Left lung (tissue), 4 donors: ENCODE measurements at regions not wholly inside any gene's neighbourhood (a gene's known extent, or its start where the extent isn't known, plus 50 kb on each side); places are given as distances from the start of the nearest gene placed in this dataset.

Experiments used
- ATAC-seq: fragments of 200-7000 bp; cut with Tn5 transposase; one replicate; pipeline ENCODE4 v1.9.1; 2020; ENCODE audit warnings: moderate library complexity
- DNase-seq, 4 donors: peaks; one replicate each; pipeline ENCODE4 v3.0.0-alpha.2; 2013 to 2020
- H3K27ac ChIP-seq, 2 donors: fragments of 200-600 bp; sonication (generic) in 1 of 2; one replicate each; pipeline versions ENCODE4 v1.5.0 to v1.8.0; 2020 to 2021
- H3K27me3 ChIP-seq, 2 donors: fragments of 200-600 bp; sonication (generic) in 1 of 2; one replicate each; pipeline versions ENCODE4 v1.5.0 to v1.8.0; 2020 to 2021
- H3K36me3 ChIP-seq, 2 donors: fragments of 200-600 bp; sonication (generic) in 1 of 2; one replicate each; pipeline versions ENCODE4 v1.5.0 to v1.8.0; 2020 to 2021
- H3K4me1 ChIP-seq, 2 donors: fragments of 200-600 bp; one replicate each; pipeline ENCODE4 v1.8.0; 2021
- H3K4me3 ChIP-seq, 2 donors: fragments of 200-600 bp; sonication (generic) in 1 of 2; one replicate each; pipeline versions ENCODE4 v1.5.0 to v1.8.0; 2020 to 2021; ENCODE audit warnings: mild to moderate bottlenecking in 1 of 2
- H3K9me3 ChIP-seq, 2 donors: fragments of 200-600 bp; sonication (generic) in 1 of 2; one replicate each; pipeline versions ENCODE4 v1.5.0 to v1.8.0; 2020 to 2021
- CTCF ChIP-seq, 2 donors: fragments of 200-600 bp; sonication (generic) in 1 of 2; IDR thresholded peaks; one replicate each; pipeline versions ENCODE4 v1.5.0 to v1.8.0; 2021; ENCODE audit warnings: antibody characterized with exemption in 2 of 2
- intact Hi-C, 2 donors: fragments of 100-400 bp; cut with DNase I; formaldehyde crosslinking; loops; one replicate each; pipeline versions ENCODE4 v1.11.2 to v1.14.2; 2022
- donor health status: DM: no; HTN: yes; CAD: no.
- donor health status: DM: no; HTN: no; CAD: no.

DNA sequence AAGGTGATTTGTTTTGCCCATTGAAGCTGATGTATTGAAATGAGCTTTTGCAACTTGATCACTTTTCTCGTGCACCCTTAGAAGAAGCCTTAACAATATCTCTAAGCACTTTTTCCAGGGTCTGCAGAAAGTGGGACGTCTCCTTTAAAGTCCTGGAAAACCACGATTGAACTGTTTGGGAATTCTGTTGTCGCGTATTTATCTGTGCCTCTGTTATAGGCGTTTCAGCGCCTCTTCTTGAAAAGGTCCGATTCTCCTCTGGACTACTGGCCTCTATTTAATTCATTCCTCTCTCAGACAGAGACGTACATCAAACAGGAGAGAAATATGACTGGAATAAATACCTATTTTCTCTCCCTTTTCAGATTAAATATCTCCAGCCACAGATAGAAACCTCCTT is 262.4 kb upstream of the PSMD7 start:
- ATAC-seq: no peak
- intact Hi-C loops: no loop called here
- DNase-seq: no peak

DNA sequence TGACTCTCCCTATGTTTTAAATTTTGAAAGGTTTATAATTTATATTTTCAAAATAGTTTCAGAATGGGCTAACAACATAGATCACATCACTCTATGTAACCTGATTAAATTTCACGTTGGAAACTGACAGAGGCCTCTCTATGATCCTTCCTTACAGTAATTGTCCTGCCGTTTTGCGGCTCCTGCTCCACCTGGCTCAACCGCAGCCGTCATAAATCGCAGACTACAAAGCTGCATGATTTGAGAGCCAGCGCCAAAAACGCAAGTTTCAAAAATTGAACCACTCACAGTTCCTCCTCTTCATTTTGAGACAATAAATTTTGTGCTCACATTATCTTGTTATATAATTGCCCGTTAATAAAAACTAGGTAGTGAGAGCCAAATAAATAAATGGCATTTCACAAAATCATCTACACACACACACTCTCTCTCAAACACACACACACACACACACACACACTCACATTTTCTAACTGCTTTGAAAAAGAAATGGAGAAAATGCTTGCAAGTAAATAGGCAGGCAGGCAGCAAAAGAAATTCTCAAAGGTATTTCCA is 263.1 kb upstream of the PSMD7 start:
- DNase-seq: no peak
- Histone ChIP-seq H3K27me3 (no peaks in the 10 kb centered on the region), H3K9me3 (no peaks in the 10 kb centered on the region), H3K4me1 (no peaks in the 10 kb centered on the region), H3K4me3 (no peak overlapping the region), H3K36me3 (no peaks in the 10 kb centered on the region), H3K27ac (no peak overlapping the region)
- TF ChIP-seq CTCF (IDR thresholded peaks at IDR 0.05): no peak
- no peak for ATAC-seq
- intact Hi-C loops: no loop called here

More for the DNA sequence above, 262.4 kb upstream of the PSMD7 start:
- Histone ChIP-seq H3K36me3 (no peaks in the 10 kb centered on the region), H3K4me1 (no peaks in the 10 kb centered on the region), H3K9me3 (no peaks in the 10 kb centered on the region), H3K27me3 (no peaks in the 10 kb centered on the region), H3K27ac (no peak overlapping the region), H3K4me3 (no peak overlapping the region)
- no peak for TF ChIP-seq CTCF (IDR thresholded peaks at IDR 0.05)

DNA sequence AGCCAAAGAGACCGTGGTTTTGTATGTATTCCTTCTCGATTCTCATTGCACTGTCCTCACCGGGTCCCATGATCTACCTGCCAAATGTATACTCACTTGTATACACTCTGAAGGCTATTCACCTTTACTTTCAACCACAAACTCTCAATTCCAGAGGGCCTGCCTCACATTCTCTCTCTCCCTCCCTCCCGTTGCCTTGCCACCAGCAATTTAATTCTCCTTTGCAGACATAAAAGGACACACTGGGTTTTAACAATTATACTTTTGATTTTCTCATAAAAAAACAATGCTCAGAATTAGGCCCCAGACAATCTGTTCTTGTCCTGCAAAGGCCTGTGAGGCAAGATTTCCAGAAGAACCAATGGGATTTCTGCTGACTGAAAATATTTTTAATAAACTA is 265.1 kb upstream of the PSMD7 start:
- no peak for ATAC-seq
- intact Hi-C loops: no loop called here
- Histone ChIP-seq H3K4me1 (no peaks in the 10 kb centered on the region), H3K27ac (no peak overlapping the region), H3K36me3 (no peaks in the 10 kb centered on the region), H3K4me3 (no peak overlapping the region), H3K27me3 (no peaks in the 10 kb centered on the region), H3K9me3 (no peaks in the 10 kb centered on the region)
- no peak for DNase-seq
- no peak for TF ChIP-seq CTCF (IDR thresholded peaks at IDR 0.05)

DNA sequence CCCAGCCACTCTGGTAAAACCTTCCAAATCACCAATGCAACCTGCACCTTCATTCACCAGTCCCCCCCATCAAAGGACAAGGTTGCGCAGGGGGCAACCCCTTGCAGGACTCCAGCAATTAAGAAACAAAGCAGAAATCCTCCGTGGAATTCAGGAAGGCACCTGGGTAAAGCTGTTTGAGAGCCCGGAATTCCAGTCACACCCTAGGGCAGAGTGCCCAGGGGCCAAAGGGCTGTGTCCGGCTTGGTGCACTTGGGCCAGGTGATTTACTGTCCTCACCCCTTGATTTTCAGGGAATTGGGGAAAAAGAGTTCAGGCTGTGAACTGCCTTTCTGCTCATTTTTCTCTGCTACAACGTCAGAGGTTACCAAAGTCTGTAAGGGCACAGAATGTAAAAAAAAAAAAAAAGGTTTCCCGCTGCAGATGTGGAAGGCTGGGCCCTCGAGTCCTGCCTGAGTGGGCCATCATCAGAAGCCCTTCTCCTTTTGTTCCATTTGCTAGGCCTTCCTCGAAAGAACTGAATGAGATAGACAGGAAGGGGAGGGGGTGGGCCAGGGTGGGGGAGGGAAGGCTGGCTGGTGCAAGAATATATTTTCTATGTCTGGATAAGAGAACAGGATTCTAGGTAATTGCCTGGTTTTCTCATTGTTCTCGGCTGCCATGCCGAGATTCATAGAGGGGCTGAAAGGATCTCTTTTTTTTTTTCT is 266.5 kb upstream of the PSMD7 start:
- ATAC-seq: peak; percentile 89
- TF ChIP-seq CTCF (IDR thresholded peaks at IDR 0.05): no peak
- Histone ChIP-seq H3K27ac (no peak overlapping the region), H3K36me3 (no peaks in the 10 kb centered on the region), H3K4me1 (no peaks in the 10 kb centered on the region), H3K9me3 (no peaks in the 10 kb centered on the region), H3K27me3 (no peaks in the 10 kb centered on the region), H3K4me3 (no peak overlapping the region)
- DNase-seq: peak in 2 of 4 donors; percentile 41 to 51
- intact Hi-C loops: no loop called here

DNA sequence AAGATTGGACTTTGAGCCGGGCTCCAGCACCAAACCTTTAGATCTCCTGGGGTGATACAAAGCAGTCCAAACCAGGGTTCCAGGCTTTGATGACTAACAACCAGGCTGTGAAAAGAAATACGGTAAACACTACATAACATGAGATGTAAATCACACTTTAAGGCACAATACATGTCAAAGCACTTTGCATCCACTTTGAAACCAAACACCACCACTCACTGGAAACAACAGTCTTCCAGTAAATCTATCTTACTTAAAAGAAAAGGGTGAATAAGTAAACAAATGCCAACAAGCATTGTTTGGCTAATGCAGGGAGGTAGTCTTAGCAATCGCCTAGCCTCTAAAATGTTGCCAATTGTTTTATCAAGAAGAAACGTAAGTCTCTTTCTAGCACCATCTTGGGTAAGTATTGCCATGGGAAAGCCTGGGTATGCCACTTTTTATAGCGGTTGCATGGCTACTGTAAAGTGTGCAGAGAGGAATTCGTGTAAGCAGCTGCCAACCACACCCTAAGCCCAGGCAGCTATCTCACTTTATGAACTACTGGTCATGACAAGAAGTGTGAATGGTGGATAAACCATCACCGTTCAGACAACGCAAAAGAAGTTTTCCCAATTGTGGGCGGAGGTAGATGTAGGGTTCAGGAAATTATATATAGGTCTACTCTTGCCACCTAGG is 267.4 kb upstream of the PSMD7 start:
- H3K9me3 ChIP-seq: no peaks in the 10 kb centered on the region
- DNase-seq (no peak), ATAC-seq (peak; percentile 84)
- no peaks in the 10 kb centered on the region for H3K27me3 ChIP-seq
- H3K4me1 ChIP-seq: no peaks in the 10 kb centered on the region
- no peaks in the 10 kb centered on the region for H3K36me3 ChIP-seq
- H3K4me3 ChIP-seq: no peak overlapping the region
- TF ChIP-seq CTCF (IDR thresholded peaks at IDR 0.05): no peak
- intact Hi-C loops: no loop called here
- no peak overlapping the region for H3K27ac ChIP-seq
